IMR-90 (cell line): ENCODE measurements at regions not wholly inside any gene's neighbourhood (a gene's known extent, or its start where the extent isn't known, plus 50 kb on each side); places are given as distances from the start of the nearest gene placed in this dataset.
A peak's percentile ranks its signal among the peaks of the same experiment; 100 is the strongest.

Source experiments
- ATAC-seq: fragments of 200-7000 bp; cut with Tn5 transposase; 2 replicates; pipeline ENCODE4 v1.9.1; 2020; ENCODE audit warnings: low read depth, mild to moderate bottlenecking, moderate library complexity
- BruUV-seq: library from RNA; stranded (reverse); fragments of 400-500 nt; replicated peaks from 2 replicates; lab custom pipeline; 2021; lab: Mats Ljungman, UMichigan
- CTCF ChIA-PET: fragments of 300-600 bp; formaldehyde crosslinking; extraction: SDS; loops from one replicate; lab custom pipeline; 2021; ENCODE audit warnings: antibody characterized with exemption; lab: Yijun Ruan, JAX
- POLR2A ChIA-PET: fragments of 300-600 bp; sonication (Branson Sonifier 250); formaldehyde crosslinking; loops from one replicate; lab custom pipeline; 2022; ENCODE audit warnings: antibody characterized with exemption; ENCODE audit not compliant: unreplicated experiment; lab: Charles Lee
- DNase-seq: peaks from one replicate; pipeline ENCODE4 v3.0.0; 2013
- H2AFZ ChIP-seq: replicated peaks from 2 replicates; pipeline ENCODE3; 2013; ENCODE audit warnings: low read length, mild to moderate bottlenecking; ENCODE audit not compliant: poor library complexity
- H2AK5ac ChIP-seq: 2 replicates; pipeline ENCODE4 v1.6.1; 2013; ENCODE audit warnings: low read depth, low read length, inconsistent platforms
- H2AK9ac ChIP-seq: replicated peaks from 2 replicates; pipeline ENCODE3; 2013; ENCODE audit warnings: mild to moderate bottlenecking, low read depth, low read length, moderate library complexity; ENCODE audit not compliant: poor library complexity
- H2BK120ac ChIP-seq: 2 replicates; pipeline ENCODE4 v1.6.1; 2013; ENCODE audit warnings: low read depth, low read length, inconsistent platforms
- H2BK15ac ChIP-seq: 3 replicates; pipeline ENCODE4 v1.6.1; 2013; ENCODE audit warnings: low read depth, low read length, inconsistent platforms
- H2BK20ac ChIP-seq: 2 replicates; pipeline ENCODE4 v1.6.1; 2013; ENCODE audit warnings: low read depth, mild to moderate bottlenecking, inconsistent platforms, low read length, moderate library complexity
- H2BK5ac ChIP-seq: 2 replicates; pipeline ENCODE4 v1.6.1; 2013; ENCODE audit warnings: mild to moderate bottlenecking, low read depth, low read length, inconsistent platforms; ENCODE audit not compliant: poor library complexity, severe bottlenecking
- H3K14ac ChIP-seq: replicated peaks from 2 replicates; pipeline ENCODE4 v1.6.1; 2013; ENCODE audit warnings: low read depth, low read length, inconsistent platforms
- H3K18ac ChIP-seq: 2 replicates; pipeline ENCODE4 v1.6.1; 2013; ENCODE audit warnings: low read depth, low read length, control low read depth
- H3K23ac ChIP-seq: 2 replicates; pipeline ENCODE4 v1.6.1; 2013; ENCODE audit warnings: low read depth, low read length, inconsistent platforms
- H3K27ac ChIP-seq: 2 replicates; pipeline ENCODE4 v1.5.1; 2013; ENCODE audit warnings: mild to moderate bottlenecking, control low read depth, low read length; ENCODE audit not compliant: insufficient read depth
- H3K27me3 ChIP-seq: 2 replicates; pipeline ENCODE4 v1.6.1; 2013; ENCODE audit warnings: low read length; ENCODE audit not compliant: control insufficient read depth, insufficient read depth
- H3K36me3 ChIP-seq: 2 replicates; pipeline ENCODE4 v1.6.1; 2013; ENCODE audit warnings: low read length, mixed read lengths; ENCODE audit not compliant: control insufficient read depth, insufficient read depth
- H3K4ac ChIP-seq: 2 replicates; pipeline ENCODE4 v1.6.1; 2013; ENCODE audit warnings: low read depth, low read length, inconsistent platforms
- H3K4me1 ChIP-seq: 2 replicates; pipeline ENCODE4 v1.6.1; 2013; ENCODE audit warnings: low read length, mixed read lengths; ENCODE audit not compliant: control insufficient read depth, insufficient read depth
- H3K4me2 ChIP-seq: 2 replicates; pipeline ENCODE4 v1.6.1; 2013; ENCODE audit warnings: low read depth, mild to moderate bottlenecking, control low read depth, low read length, moderate library complexity
- H3K4me3 ChIP-seq: 2 replicates; pipeline ENCODE4 v1.5.1; 2013; ENCODE audit warnings: low read depth, mild to moderate bottlenecking, control low read depth, low read length, moderate library complexity; ENCODE audit not compliant: insufficient read depth
- H3K56ac ChIP-seq: 2 replicates; pipeline ENCODE4 v1.6.1; 2013; ENCODE audit warnings: low read length, inconsistent platforms; ENCODE audit not compliant: insufficient read depth; ENCODE audit errors: extremely low read depth
- H3K79me1 ChIP-seq, 2 experiments: 2 replicates each; pipeline ENCODE4 v1.6.1; 2013; ENCODE audit warnings: low read length in 2 of 2, inconsistent platforms in 1 of 2, low read depth in 1 of 2
- H3K9ac ChIP-seq: 2 replicates; pipeline ENCODE4 v1.6.1; 2013; ENCODE audit warnings: low read depth, low read length, control low read depth
- H3K9me1 ChIP-seq: 2 replicates; pipeline ENCODE4 v1.6.1; 2013; ENCODE audit warnings: low read length, inconsistent platforms; ENCODE audit not compliant: insufficient read depth
- H3K9me3 ChIP-seq: 2 replicates; pipeline ENCODE4 v1.6.1; 2013; ENCODE audit warnings: low read length; ENCODE audit not compliant: control insufficient read depth, insufficient read depth
- H4K20me1 ChIP-seq: 2 replicates; pipeline ENCODE4 v1.6.1; 2013; ENCODE audit warnings: low read length, inconsistent platforms; ENCODE audit not compliant: insufficient read depth
- H4K5ac ChIP-seq: 2 replicates; pipeline ENCODE4 v1.6.1; 2013; ENCODE audit warnings: mild to moderate bottlenecking, low read depth, low read length, control low read depth
- H4K8ac ChIP-seq, 2 experiments: 2 replicates each; pipeline ENCODE4 v1.6.1; 2013; ENCODE audit warnings: low read depth in 2 of 2, low read length in 2 of 2, control low read depth in 1 of 2, inconsistent platforms in 1 of 2
- H4K91ac ChIP-seq: 2 replicates; pipeline ENCODE4 v1.6.1; 2013; ENCODE audit warnings: low read depth, low read length, inconsistent platforms; ENCODE audit not compliant: insufficient read depth
- CEBPB ChIP-seq: IDR thresholded peaks from 2 replicates; pipeline ENCODE4 v1.6.1; 2012; ENCODE audit warnings: low read depth, low read length, improper control_type of control experiment
- FOS ChIP-seq: fragments of 150-350 bp; IDR thresholded peaks from 2 replicates; pipeline ENCODE4 v1.6.1; 2016; ENCODE audit warnings: low read depth, low read length
- POLR2A ChIP-seq: IDR thresholded peaks from 2 replicates; pipeline ENCODE4 v1.6.1; 2012; ENCODE audit warnings: mild to moderate bottlenecking, low read depth, low read length
- RCOR1 ChIP-seq: IDR thresholded peaks from 2 replicates; pipeline ENCODE4 v1.6.1; 2012; ENCODE audit warnings: mild to moderate bottlenecking, low read length, improper control_type of control experiment; ENCODE audit not compliant: insufficient replicate concordance
- RFX5 ChIP-seq: IDR thresholded peaks from 2 replicates; pipeline ENCODE4 v1.8.0; 2012; ENCODE audit warnings: low read depth, mild to moderate bottlenecking, low read length, moderate library complexity
- SMC3 ChIP-seq: fragments of 150-350 bp; IDR thresholded peaks from 2 replicates; pipeline ENCODE4 v1.6.1; 2016; ENCODE audit warnings: low read depth, mild to moderate bottlenecking, antibody characterized with exemption, low read length, moderate library complexity
- dilution Hi-C: fragments of 300-500 bp; cut with HindIII; formaldehyde crosslinking; loops from one replicate; pipeline ENCODE4 v1.14.3; 2018; ENCODE audit warnings: low sequenced_read_pairs; ENCODE audit not compliant: unreplicated experiment
- in situ Hi-C: fragments of 300-500 bp; cut with MboI; formaldehyde crosslinking; loops from 3 replicates; pipeline ENCODE4 v1.14.3; 2019; ENCODE audit warnings: low sequenced_read_pairs, inconsistent platforms, mixed read lengths
- intact Hi-C: fragments of 100-400 bp; cut with micrococcal nuclease; formaldehyde crosslinking; loops from 2 replicates; pipeline ENCODE4 v1.10.0; 2022
- TF ChIP-seq, protein P1 (sequence below): fragments of 150-350 bp; IDR thresholded peaks from 2 replicates; pipeline ENCODE4 v1.6.1; 2016; ENCODE audit warnings: low read depth, mild to moderate bottlenecking, low read length, moderate library complexity, borderline replicate concordance

- BruUV-seq: no TSS peak
- Histone ChIP-seq H3K9me3 (no peaks in the 10 kb centered on the region), H2BK120ac (no peak overlapping the region), H2AK9ac (no peak overlapping the region), H2BK5ac (peak overlapping the region; percentile 67), H3K18ac (no peak overlapping the region), H3K4me1 (peaks cover 7% of the 10 kb centered on the region), H3K27ac (no peak overlapping the region), H2AFZ (no peak overlapping the region), H2BK15ac (no peak overlapping the region; the same call in 2 of the 3 replicates), H4K91ac (no peak overlapping the region), H3K9ac (no peak overlapping the region), H3K79me1 (no peaks in the 10 kb centered on the region), H4K5ac (no peak overlapping the region), H4K20me1 (no peaks in the 10 kb centered on the region), H3K9me1 (no peaks in the 10 kb centered on the region), H3K4me3 (no peak overlapping the region), H3K4ac (no peak overlapping the region), H3K14ac (no peak overlapping the region), H4K8ac (no peak overlapping the region), H3K23ac (no peak overlapping the region; the same call in 1 of the 2 replicates), H3K4me2 (no peak overlapping the region), H2BK20ac (no peak overlapping the region), H3K36me3 (no peaks in the 10 kb centered on the region), H3K56ac (no peak overlapping the region), H2AK5ac (no peak overlapping the region), H3K27me3 (no peaks in the 10 kb centered on the region)
- in situ Hi-C loops (no loop called here), intact Hi-C loops (no loop called here), dilution Hi-C loops (no loop called here)
- ChIA-PET CTCF (interaction anchor here (0.6 kb wide), 1 partner anchor 598 kb away, joined by 3 read pairs; no protein-coding TSS in a partner anchor), POLR2A (no interaction called here)
- DNase-seq (peak; percentile 57), ATAC-seq (no peak)
- TF ChIP-seq RFX5: no peak
- TF ChIP-seq, protein P1, sequence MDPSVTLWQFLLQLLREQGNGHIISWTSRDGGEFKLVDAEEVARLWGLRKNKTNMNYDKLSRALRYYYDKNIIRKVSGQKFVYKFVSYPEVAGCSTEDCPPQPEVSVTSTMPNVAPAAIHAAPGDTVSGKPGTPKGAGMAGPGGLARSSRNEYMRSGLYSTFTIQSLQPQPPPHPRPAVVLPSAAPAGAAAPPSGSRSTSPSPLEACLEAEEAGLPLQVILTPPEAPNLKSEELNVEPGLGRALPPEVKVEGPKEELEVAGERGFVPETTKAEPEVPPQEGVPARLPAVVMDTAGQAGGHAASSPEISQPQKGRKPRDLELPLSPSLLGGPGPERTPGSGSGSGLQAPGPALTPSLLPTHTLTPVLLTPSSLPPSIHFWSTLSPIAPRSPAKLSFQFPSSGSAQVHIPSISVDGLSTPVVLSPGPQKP: no peak
- TF ChIP-seq CEBPB: no peak
- TF ChIP-seq SMC3: no peak
- no peak for TF ChIP-seq POLR2A
- no peak for TF ChIP-seq RCOR1
- TF ChIP-seq FOS: no peak
These were observed 593.0 kb upstream of the CITED2 start for GRCh38 chr6:139967497-139967896.
